GM19025 (cell line): ENCODE measurements at regions not wholly inside any gene's neighbourhood (a gene's known extent, or its start where the extent isn't known, plus 50 kb on each side); places are given as distances from the start of the nearest gene placed in this dataset.
"Not testable (repeated sequence)": the region's sequence is repeated elsewhere in the genome, so short reads cannot be mapped to it uniquely, and the experiment has no call there.

Experiments used
- ATAC-seq: cut with Tn5 transposase; IDR thresholded peaks from one replicate; pipeline ENCODE4 v1.9.1; 2021; ENCODE audit warnings: mild to moderate bottlenecking, low read depth, moderate library complexity; ENCODE audit not compliant: unreplicated experiment

DNA sequence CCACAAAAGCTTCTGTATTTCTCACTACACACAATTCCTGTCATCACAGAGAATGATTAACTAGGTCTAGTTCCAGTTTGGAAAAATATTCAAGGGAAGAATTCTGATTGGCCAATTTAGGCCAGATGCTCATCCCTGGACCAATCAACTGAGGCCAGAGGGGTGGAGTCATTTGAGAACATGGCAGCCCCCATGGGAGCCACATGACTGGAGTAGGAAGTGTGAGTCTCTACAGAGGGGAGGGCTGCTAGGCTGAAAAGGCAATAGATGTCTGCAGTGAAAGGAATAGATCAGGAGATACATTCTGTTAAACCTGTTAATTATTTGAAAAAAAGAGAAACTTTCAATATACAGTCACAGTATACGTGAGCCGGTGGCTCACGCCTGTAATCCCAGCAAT lies 125.2 kb downstream of the UNC93B1 start:
- not testable (repeated sequence) for ATAC-seq

DNA sequence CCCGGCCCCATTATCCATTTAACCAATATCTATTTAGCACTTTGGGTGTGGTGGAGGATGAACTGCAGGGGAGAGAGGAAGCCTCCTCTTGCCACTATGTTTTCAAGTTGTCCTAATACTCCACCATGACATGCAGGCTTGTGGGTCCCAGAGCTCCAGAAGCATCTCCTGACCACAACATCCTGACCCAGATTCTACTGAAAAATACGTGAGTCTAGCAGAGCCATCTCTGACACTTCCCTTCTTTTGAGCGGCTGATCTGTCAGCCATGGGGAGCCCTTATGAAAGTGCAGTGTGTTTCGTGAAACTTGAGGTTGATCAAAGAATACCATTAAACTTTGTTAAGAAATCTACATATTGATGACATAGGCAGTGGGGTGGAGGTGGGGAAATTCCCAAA lies 126.6 kb downstream of the UNC93B1 start:
- ATAC-seq: not testable (repeated sequence)

- ATAC-seq: not testable (repeated sequence)
These were observed 130.7 kb downstream of the UNC93B1 start for GRCh38 chr11:67873223-67873622.

DNA sequence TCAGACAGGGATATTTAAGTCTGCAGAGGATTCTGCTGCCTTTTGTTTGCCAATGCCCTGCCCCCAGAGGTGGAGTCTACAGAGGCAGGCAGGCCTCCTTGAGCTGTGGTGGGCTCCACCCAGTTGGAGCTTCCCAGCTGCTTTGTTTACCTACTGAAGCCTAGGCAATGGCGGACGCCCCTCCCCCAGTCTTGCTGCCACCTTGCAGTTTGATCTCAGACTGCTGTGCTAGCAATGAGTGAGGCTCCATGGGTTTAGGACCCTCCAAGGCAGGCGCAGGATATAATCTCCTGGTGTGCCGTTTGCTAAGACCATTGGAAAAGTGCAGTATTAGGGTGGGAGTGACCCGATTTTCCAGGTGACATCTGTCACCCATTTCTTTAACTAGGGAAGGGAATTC lies 132.7 kb downstream of the UNC93B1 start:
- ATAC-seq: not testable (repeated sequence)

- ATAC-seq: not testable (repeated sequence)
These were observed 141.0 kb downstream of the UNC93B1 start for GRCh38 chr11:67862896-67863295.

DNA sequence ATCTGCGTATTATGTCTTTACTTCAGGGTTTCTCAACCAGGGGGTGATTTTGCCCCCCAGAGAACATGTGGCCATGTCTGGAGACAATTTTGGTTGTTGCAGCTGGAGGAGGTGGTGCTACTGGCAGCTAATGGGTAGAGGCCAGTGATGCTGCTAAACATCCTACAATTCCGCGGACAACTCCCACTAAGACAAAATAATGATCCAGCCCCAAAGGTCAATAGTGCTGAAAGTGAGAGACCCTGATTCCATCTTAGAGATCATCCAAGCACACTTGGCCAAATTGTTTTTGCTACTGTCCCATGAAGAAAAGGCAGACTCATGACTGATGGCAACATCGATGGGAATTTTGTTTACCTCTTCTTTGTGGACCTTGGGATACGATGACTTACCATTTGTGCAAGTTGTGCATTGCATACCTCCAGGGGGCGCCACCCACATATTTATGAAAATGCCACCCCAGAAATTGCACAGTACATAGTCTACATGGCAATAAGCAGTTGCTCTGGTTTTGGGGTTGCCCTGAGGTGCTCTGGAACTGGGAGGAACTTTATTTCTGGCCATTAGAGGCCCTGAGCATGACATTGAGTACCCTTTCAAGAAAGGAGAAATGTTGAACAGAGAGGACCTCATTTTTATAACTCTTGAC lies 144.3 kb downstream of the UNC93B1 start:
- ATAC-seq: not testable (repeated sequence)

GRCh38 chr11:67850747-67851146 lies 153.2 kb downstream of the UNC93B1 start:
- not testable (repeated sequence) for ATAC-seq

DNA sequence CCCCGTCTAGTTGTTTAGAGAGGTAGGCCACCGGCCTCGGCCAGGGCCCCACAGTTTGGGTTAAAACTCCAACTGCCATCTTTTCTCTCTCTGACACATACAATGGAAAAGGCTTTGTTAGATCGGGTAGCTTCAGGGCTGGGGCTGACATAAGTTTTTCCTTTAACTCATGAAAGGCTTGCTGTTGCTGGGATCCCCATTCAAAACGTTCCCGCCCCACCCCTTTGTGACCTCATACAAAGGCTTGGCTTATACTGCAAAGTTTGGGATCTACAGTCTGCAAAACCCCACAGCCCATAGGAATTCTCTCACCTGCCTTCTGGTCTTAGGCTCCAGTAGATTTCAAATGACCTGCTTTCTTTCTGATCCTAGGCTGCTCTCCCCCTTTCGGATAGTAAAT lies 154.1 kb downstream of the UNC93B1 start:
- not testable (repeated sequence) for ATAC-seq

DNA sequence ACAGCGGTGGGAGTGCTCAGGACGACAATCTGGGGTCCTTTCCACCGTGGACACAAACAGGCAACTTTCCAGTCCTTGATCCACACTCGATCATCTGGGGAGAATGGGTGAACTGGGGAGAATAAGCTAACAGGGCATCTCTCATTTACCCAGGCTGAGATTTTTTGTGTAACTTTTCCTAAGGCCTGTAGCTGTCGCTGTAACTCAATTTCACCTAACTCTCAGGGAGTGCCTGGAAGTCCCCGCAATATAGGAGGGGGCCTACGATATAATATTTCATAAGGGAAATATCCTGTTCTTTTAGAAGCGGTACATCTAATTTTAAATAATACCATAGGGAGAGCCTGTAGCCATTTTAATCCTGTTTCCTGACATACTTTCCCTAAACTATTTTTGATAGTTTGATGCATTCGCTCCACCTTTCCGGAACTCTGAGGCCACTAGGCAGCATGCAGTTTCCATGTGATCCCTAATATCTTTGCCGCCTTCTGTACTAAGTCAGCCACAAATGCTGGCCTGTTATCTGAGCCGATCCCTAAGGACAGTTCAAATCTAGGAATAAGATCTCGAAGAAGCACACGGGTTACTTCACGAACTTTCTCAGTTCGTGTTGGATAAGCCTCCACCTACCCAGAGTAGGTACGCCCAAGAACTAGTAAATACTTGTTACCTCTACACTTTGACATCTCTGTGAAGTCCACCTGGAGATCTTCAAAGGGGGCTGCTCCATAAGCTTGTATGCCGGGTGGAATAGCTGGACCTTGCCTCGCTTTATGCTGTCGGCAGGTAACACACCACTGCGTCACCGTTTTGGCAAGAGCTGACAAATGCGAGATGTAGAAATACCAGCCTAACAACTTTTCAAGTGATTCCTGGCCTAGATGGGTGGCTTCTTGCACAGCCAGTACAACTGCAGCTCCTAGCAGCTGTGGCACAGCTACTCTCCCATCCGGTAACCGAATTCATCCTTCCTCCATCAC lies 155.7 kb downstream of the UNC93B1 start:
- not testable (repeated sequence) for ATAC-seq

DNA sequence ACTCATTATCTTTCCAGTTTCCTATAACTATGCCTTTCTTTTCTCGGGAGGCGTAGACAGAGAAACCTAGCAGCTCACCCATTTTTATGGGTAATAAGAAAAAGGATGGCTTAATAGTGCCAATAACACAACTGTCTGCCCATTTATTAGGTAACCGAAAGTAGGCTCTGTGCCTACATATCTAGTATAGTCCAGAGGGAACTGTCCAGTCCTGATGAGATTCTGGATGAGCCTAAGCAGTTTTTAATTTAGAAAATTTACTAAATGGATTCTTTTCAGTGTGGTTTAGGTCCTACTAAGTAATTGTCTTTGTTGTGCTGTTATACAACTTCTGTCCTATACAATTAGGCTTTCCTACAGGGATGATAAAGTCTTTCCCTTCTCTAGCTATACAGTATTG lies 157.6 kb downstream of the UNC93B1 start:
- not testable (repeated sequence) for ATAC-seq

DNA sequence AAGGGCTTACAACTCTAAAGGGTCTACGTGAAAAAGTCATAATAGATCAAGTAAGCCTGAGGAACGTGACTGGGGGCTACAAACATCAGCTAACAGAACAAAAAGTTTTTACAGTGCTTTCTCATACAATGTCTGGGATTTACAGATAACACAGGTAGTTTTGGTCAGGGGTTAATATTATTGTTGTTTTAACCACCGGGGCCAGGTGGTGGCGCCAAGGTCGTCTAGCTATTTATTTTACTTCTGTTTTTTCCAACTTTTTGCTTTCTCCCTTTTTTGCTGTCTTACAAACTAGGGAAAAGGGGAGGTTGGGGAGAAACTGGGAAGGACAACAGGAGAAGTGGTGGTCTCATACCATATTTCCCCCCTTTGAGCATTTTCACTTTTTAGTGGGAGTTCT lies 158.6 kb downstream of the UNC93B1 start:
- ATAC-seq: not testable (repeated sequence)

- ATAC-seq: not testable (repeated sequence)
These were observed 163.3 kb downstream of the UNC93B1 start for GRCh38 chr11:67840599-67840998.

DNA sequence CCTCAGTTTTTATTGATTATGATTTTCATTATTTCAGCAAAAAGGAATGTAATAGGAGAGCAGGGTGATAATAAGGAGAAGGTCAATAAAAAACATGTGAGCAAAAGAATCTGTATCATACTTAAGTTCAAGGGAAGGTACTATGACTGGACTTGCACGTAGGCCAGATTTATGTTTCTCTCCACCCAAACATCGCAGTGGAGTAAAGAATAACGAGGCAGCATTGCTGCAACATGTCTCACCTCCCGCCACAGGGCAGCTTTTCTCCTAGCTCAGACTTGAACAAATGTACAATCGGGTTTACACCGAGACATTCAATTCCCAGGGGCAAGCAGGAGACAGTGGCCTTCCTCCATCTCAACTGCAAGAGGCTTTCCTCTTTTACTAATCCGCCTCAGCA lies 155.7 kb upstream of the ALDH3B2 start:
- ATAC-seq: not testable (repeated sequence)

- not testable (repeated sequence) for ATAC-seq
These were observed 152.5 kb upstream of the ALDH3B2 start for GRCh38 chr11:67826951-67827296.

GRCh38 chr11:67826028-67826950 lies 151.9 kb upstream of the ALDH3B2 start:
- not testable (repeated sequence) for ATAC-seq

GRCh38 chr11:67824861-67825260 lies 150.4 kb upstream of the ALDH3B2 start:
- not testable (repeated sequence) for ATAC-seq

GRCh38 chr11:67820081-67820480 lies 145.7 kb upstream of the ALDH3B2 start:
- ATAC-seq: no peak

GRCh38 chr11:67817558-67817957 lies 143.1 kb upstream of the ALDH3B2 start:
- not testable (repeated sequence) for ATAC-seq

DNA sequence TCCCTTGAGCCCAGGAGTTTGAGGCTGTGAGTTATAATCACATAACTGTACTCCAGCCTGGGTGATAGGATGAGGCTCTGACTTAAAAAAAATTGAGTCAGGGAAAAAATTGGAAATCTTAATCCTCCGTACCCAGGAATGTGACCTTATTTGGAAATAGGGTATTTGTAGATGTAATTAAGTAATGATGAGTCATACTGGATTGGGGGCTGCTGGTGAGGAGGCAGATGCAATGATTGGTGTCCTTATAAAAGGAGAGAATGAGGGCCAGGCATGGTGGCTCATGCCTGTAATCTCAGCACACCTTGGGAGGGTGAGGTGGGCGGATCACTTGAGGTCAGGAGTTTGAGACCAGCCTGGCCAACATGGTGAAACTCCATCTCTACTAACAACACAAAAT lies 134.9 kb upstream of the ALDH3B2 start:
- not testable (repeated sequence) for ATAC-seq

- ATAC-seq: not testable (repeated sequence)
These were observed 133.5 kb upstream of the ALDH3B2 start for GRCh38 chr11:67807896-67808295.
